OCI-LY3 (cell line): ENCODE measurements at regions not wholly inside any gene's neighbourhood (a gene's known extent, or its start where the extent isn't known, plus 50 kb on each side); places are given as distances from the start of the nearest gene placed in this dataset.

ENCODE experiments used
- H2AFZ ChIP-seq: fragments of 200-600, 300-600 bp; shearing (Covaris generic); 2 replicates; pipeline ENCODE4 v1.6.0; 2014; ENCODE audit warnings: antibody characterized with exemption, low read depth, low read length
- H3K27ac ChIP-seq: fragments of 200-600, 300-600 bp; sonication (generic); 2 replicates; pipeline ENCODE4 v1.5.1; 2014; ENCODE audit warnings: mild to moderate bottlenecking, low read length, moderate library complexity, mixed read lengths
- H3K27me3 ChIP-seq: fragments of 200-600, 300-600 bp; sonication (generic); 2 replicates; pipeline ENCODE4 v1.6.1; 2014; ENCODE audit warnings: low read depth, low read length, mixed read lengths
- H3K36me3 ChIP-seq: fragments of 200-600, 300-600 bp; sonication (generic); replicated peaks from 2 replicates; pipeline ENCODE3; 2014; ENCODE audit warnings: low read depth, low read length, mixed read lengths
- H3K4me1 ChIP-seq: fragments of 300-600, 200-600 bp; sonication (generic); 2 replicates; pipeline ENCODE4 v1.6.1; 2014; ENCODE audit warnings: low read length, mixed read lengths
- H3K4me2 ChIP-seq: fragments of 200-600, 300-600 bp; sonication (generic); 2 replicates; pipeline ENCODE4 v1.6.1; 2014; ENCODE audit warnings: low read length, mixed read lengths
- H3K4me3 ChIP-seq: fragments of 300-600, 200-600 bp; sonication (generic); 2 replicates; pipeline ENCODE4 v1.5.1; 2014; ENCODE audit warnings: antibody characterized with exemption, mild to moderate bottlenecking, low read length, moderate library complexity
- H3K79me2 ChIP-seq: fragments of 300-600, 200-600 bp; shearing (Covaris generic); 2 replicates; pipeline ENCODE4 v1.6.1; 2014; ENCODE audit warnings: mild to moderate bottlenecking, low read length, mixed read lengths
- H3K9ac ChIP-seq: fragments of 300-600, 200-600 bp; shearing (Covaris generic); 2 replicates; pipeline ENCODE4 v1.6.0; 2014; ENCODE audit warnings: mild to moderate bottlenecking, low read length, moderate library complexity
- H3K9me3 ChIP-seq: fragments of 200-600, 300-600 bp; shearing (Covaris generic); 2 replicates; pipeline ENCODE4 v1.6.1; 2014; ENCODE audit warnings: low read length, mixed read lengths; ENCODE audit not compliant: insufficient read depth
- H4K20me1 ChIP-seq: fragments of 200-600, 300-600 bp; sonication (generic); 2 replicates; pipeline ENCODE4 v1.6.1; 2016; ENCODE audit warnings: low read length, mixed read lengths; ENCODE audit not compliant: insufficient read depth
- CTCF ChIP-seq: fragments of 200-600, 300-600 bp; sonication (generic); IDR thresholded peaks from 2 replicates; pipeline ENCODE4 v1.5.1; 2014; ENCODE audit warnings: antibody characterized with exemption, low read length, low read depth
- EZH2phosphoT487 ChIP-seq: fragments of 200-600 bp; shearing (Covaris generic); IDR thresholded peaks from 2 replicates; pipeline ENCODE4 v1.6.1; 2018; ENCODE audit warnings: antibody characterized with exemption, mixed run types, low read depth

DNA sequence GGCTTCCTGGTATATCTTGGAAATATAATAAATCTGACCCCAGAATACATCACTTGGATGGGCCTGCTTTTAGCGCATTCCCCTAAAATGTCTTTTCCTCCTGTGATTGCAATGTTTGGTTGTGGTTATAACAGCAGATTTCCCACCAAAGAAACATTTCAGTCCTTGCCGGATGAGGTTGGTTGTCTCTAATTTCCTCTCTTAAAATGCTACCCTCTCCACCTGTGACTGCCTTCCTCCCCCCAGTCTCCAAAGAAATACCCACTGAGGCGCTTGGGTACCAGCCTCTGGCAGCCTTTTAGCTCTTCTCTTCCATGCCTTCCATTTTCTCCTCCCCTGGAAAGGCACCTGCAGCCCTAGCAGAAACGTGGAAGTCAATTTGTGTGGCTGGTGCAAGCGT is 102.1 kb upstream of the SIX3 start:
- no peak overlapping the region for H3K9ac ChIP-seq
- no peak for TF ChIP-seq EZH2phosphoT487
- no peak for TF ChIP-seq CTCF
- no peaks in the 10 kb centered on the region for H3K79me2 ChIP-seq
- no peak overlapping the region for H2AFZ ChIP-seq
- no peak overlapping the region for H3K27ac ChIP-seq
- H3K4me1 ChIP-seq: peaks cover 40% of the 10 kb centered on the region
- no peaks in the 10 kb centered on the region for H3K27me3 ChIP-seq
- no peaks in the 10 kb centered on the region for H4K20me1 ChIP-seq
- no peak overlapping the region for H3K4me2 ChIP-seq
- no peak overlapping the region for H3K4me3 ChIP-seq
- H3K9me3 ChIP-seq: no peaks in the 10 kb centered on the region
- no peaks in the 10 kb centered on the region for H3K36me3 ChIP-seq

DNA sequence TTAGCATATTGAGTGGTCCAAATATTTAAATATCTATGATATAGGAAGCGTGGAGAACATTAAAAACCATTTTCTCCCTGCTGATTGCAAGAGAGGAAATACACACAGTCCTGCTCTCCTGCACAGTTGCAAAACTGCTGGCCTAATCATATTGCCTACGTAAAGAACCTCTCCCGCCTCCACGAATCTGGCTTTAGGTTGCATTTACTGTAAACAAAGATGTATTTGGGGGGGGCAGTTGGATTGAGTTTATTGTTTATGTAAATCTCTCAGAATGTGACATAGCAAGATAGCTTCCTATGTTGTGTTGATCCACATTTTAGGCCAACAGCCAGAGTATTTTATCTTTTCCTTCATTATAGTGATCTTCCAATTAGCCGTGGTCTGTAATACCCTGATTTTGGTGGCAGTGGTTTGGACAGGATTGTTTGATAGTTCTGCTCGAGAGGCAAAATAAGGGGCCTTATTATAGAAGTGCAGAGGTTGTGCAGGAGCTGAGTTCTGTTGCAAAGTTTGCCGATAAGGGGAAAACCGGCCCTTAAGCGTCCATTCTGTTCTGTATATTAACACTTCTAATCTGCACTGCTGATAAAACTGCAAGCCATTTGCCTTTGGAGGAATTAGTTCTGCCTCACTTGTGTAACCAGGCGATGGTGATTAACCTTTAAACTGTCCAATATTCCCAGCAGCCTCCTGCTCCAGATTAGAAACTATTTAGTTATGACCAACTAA is 101.6 kb upstream of the SIX3 start:
- Histone ChIP-seq H3K36me3 (no peaks in the 10 kb centered on the region), H3K79me2 (no peaks in the 10 kb centered on the region), H4K20me1 (no peaks in the 10 kb centered on the region), H3K9me3 (no peaks in the 10 kb centered on the region), H3K4me1 (peaks cover 34% of the 10 kb centered on the region), H3K27ac (no peak overlapping the region), H3K4me2 (no peak overlapping the region), H3K9ac (no peak overlapping the region), H3K4me3 (no peak overlapping the region), H2AFZ (no peak overlapping the region), H3K27me3 (no peaks in the 10 kb centered on the region)
- TF ChIP-seq CTCF (no peak), EZH2phosphoT487 (no peak)

DNA sequence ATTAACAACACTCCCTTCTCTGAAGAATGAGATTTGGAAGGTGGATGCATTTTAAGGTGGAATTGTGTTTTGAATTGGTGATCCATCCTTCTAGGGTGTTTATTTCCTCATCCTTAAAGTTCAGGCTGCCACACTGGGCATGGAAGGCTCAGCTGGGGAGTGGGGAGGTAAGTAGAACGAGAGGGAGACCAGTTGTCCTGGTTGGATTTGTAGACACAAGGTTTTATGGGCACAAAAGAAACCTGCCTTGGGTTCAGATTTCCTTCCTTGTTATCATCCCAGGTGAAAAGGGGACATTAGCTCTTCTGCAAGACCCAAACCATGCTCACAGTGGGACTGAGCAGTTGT is 101.0 kb upstream of the SIX3 start:
- Histone ChIP-seq H3K4me1 (peaks cover 31% of the 10 kb centered on the region), H3K9ac (no peak overlapping the region), H3K27ac (no peak overlapping the region), H4K20me1 (no peaks in the 10 kb centered on the region), H3K4me2 (no peak overlapping the region), H3K36me3 (no peaks in the 10 kb centered on the region), H3K27me3 (no peaks in the 10 kb centered on the region), H3K9me3 (no peaks in the 10 kb centered on the region), H2AFZ (no peak overlapping the region), H3K79me2 (no peaks in the 10 kb centered on the region), H3K4me3 (no peak overlapping the region)
- TF ChIP-seq EZH2phosphoT487: no peak
- TF ChIP-seq CTCF: no peak

GRCh38 chr2:44843086-44843485 is 98.4 kb upstream of the SIX3 start:
- no peak overlapping the region for H3K27ac ChIP-seq
- H3K4me3 ChIP-seq: no peak overlapping the region
- no peak for TF ChIP-seq CTCF
- TF ChIP-seq EZH2phosphoT487: no peak
- no peak overlapping the region for H3K4me2 ChIP-seq
- no peaks in the 10 kb centered on the region for H3K27me3 ChIP-seq
- H3K9me3 ChIP-seq: no peaks in the 10 kb centered on the region
- no peaks in the 10 kb centered on the region for H4K20me1 ChIP-seq
- no peaks in the 10 kb centered on the region for H3K79me2 ChIP-seq
- no peak overlapping the region for H3K9ac ChIP-seq
- peaks cover 6% of the 10 kb centered on the region for H3K4me1 ChIP-seq
- H3K36me3 ChIP-seq: no peaks in the 10 kb centered on the region
- no peak overlapping the region for H2AFZ ChIP-seq
